OCI-LY1 (cell line): ENCODE measurements at regions not wholly inside any gene's neighbourhood (a gene's known extent, or its start where the extent isn't known, plus 50 kb on each side); places are given as distances from the start of the nearest gene placed in this dataset.

Source experiments
- H2AFZ ChIP-seq: fragments of 200-600 bp; sonication (generic), shearing (Covaris generic); 2 replicates; pipeline ENCODE4 v1.6.0; 2014; ENCODE audit warnings: antibody characterized with exemption, mild to moderate bottlenecking, low read length
- H3F3A ChIP-seq: fragments of 200-600 bp; sonication (generic), shearing (Covaris generic); 2 replicates; pipeline ENCODE4 v1.6.0; 2014; ENCODE audit warnings: mild to moderate bottlenecking, antibody characterized with exemption, low read length, moderate library complexity; ENCODE audit not compliant: insufficient read depth
- H3K27ac ChIP-seq: fragments of 200-600 bp; sonication (generic); 2 replicates; pipeline ENCODE4 v1.5.1; 2014; ENCODE audit warnings: low read length, mixed run types, mild to moderate bottlenecking, low read depth; ENCODE audit not compliant: poor library complexity, severe bottlenecking
- H3K27me3 ChIP-seq: fragments of 200-600 bp; sonication (generic); 2 replicates; pipeline ENCODE4 v1.6.0; 2014; ENCODE audit warnings: antibody characterized with exemption, mild to moderate bottlenecking, low read length, moderate library complexity; ENCODE audit not compliant: insufficient read depth
- H3K36me3 ChIP-seq: fragments of 200-600 bp; sonication (generic); 2 replicates; pipeline ENCODE4 v1.6.1; 2014; ENCODE audit warnings: mild to moderate bottlenecking, antibody characterized with exemption, low read length, moderate library complexity, mixed read lengths; ENCODE audit not compliant: insufficient read depth
- H3K4me1 ChIP-seq: fragments of 200-600 bp; sonication (generic); 2 replicates; pipeline ENCODE4 v1.5.1; 2014; ENCODE audit warnings: mild to moderate bottlenecking, low read length, moderate library complexity; ENCODE audit not compliant: insufficient read depth, severe bottlenecking
- H3K4me2 ChIP-seq: fragments of 200-600 bp; sonication (generic), shearing (Covaris generic); 2 replicates; pipeline ENCODE4 v1.6.1; 2014; ENCODE audit warnings: low read length
- H3K4me3 ChIP-seq: fragments of 200-600 bp; sonication (generic); 2 replicates; pipeline ENCODE4 v1.5.1; 2014; ENCODE audit warnings: low read length, low read depth, mild to moderate bottlenecking, mixed read lengths; ENCODE audit not compliant: poor library complexity, severe bottlenecking
- H3K79me2 ChIP-seq: fragments of 200-600 bp; shearing (Covaris generic); 2 replicates; pipeline ENCODE4 v1.6.1; 2016; ENCODE audit warnings: mixed run types, low read length, mixed read lengths; ENCODE audit not compliant: insufficient read depth
- H3K9ac ChIP-seq: fragments of 200-600 bp; sonication (generic), shearing (Covaris generic); 2 replicates; pipeline ENCODE4 v1.6.1; 2014; ENCODE audit warnings: mild to moderate bottlenecking, low read length, mixed read lengths
- H3K9me2 ChIP-seq: fragments of 200-600 bp; sonication (generic), shearing (Covaris generic); 2 replicates; pipeline ENCODE4 v1.6.1; 2014; ENCODE audit warnings: low read depth, mild to moderate bottlenecking, low read length, mixed read lengths
- H3K9me3 ChIP-seq: fragments of 200-600 bp; shearing (Covaris generic); 2 replicates; pipeline ENCODE4 v1.6.1; 2014; ENCODE audit warnings: low read length, mixed read lengths
- H4K20me1 ChIP-seq: fragments of 200-600 bp; sonication (generic), shearing (Covaris generic); 2 replicates; pipeline ENCODE4 v1.6.0; 2016; ENCODE audit warnings: mild to moderate bottlenecking, low read length; ENCODE audit not compliant: insufficient read depth
- CTCF ChIP-seq: fragments of 200-600 bp; sonication (generic), shearing (Covaris generic); IDR thresholded peaks from 2 replicates; pipeline ENCODE4 v1.5.1; 2017; ENCODE audit warnings: mild to moderate bottlenecking, antibody characterized with exemption, low read length, moderate library complexity, mixed read lengths
- EZH2 ChIP-seq: fragments of 200-600 bp; sonication (generic), shearing (Covaris generic); IDR thresholded peaks from 2 replicates; pipeline ENCODE4 v1.8.0; 2017; ENCODE audit warnings: borderline replicate concordance, mixed run types, mild to moderate bottlenecking, antibody characterized with exemption, low read length, moderate library complexity, mixed read lengths

- H3K9me3 ChIP-seq = no peaks in the 10 kb centered on the region
- H3K27me3 ChIP-seq = no peaks in the 10 kb centered on the region
- TF ChIP-seq CTCF (no peak), EZH2 (no peak)
- H2AFZ ChIP-seq = no peak overlapping the region
- H3K9me2 ChIP-seq = no peaks in the 10 kb centered on the region
- no peak overlapping the region for H3K4me3 ChIP-seq
- H3K27ac ChIP-seq = no peak overlapping the region
- no peaks in the 10 kb centered on the region for H3K4me1 ChIP-seq
- no peaks in the 10 kb centered on the region for H4K20me1 ChIP-seq
- no peaks in the 10 kb centered on the region for H3K36me3 ChIP-seq
- no peaks in the 10 kb centered on the region for H3K79me2 ChIP-seq
- no peak overlapping the region for H3K9ac ChIP-seq
- no peaks in the 10 kb centered on the region for H3F3A ChIP-seq
- no peak overlapping the region for H3K4me2 ChIP-seq
Observed at GRCh38 chr18:1760901-1761300, 810.4 kb downstream of the METTL4 start.

- no peak overlapping the region for H3K9ac ChIP-seq
- no peak overlapping the region for H3K27ac ChIP-seq
- H3K79me2 ChIP-seq = no peaks in the 10 kb centered on the region
- no peaks in the 10 kb centered on the region for H4K20me1 ChIP-seq
- no peak overlapping the region for H3K4me2 ChIP-seq
- no peaks in the 10 kb centered on the region for H3K4me1 ChIP-seq
- H2AFZ ChIP-seq = no peak overlapping the region
- no peak overlapping the region for H3K4me3 ChIP-seq
- H3K9me3 ChIP-seq = no peaks in the 10 kb centered on the region
- H3F3A ChIP-seq = no peaks in the 10 kb centered on the region
- H3K36me3 ChIP-seq = no peaks in the 10 kb centered on the region
- H3K9me2 ChIP-seq = no peaks in the 10 kb centered on the region
- TF ChIP-seq CTCF (no peak), EZH2 (no peak)
- H3K27me3 ChIP-seq = no peaks in the 10 kb centered on the region
Observed at GRCh38 chr18:1774261-1774660, 797.0 kb downstream of the METTL4 start.

DNA sequence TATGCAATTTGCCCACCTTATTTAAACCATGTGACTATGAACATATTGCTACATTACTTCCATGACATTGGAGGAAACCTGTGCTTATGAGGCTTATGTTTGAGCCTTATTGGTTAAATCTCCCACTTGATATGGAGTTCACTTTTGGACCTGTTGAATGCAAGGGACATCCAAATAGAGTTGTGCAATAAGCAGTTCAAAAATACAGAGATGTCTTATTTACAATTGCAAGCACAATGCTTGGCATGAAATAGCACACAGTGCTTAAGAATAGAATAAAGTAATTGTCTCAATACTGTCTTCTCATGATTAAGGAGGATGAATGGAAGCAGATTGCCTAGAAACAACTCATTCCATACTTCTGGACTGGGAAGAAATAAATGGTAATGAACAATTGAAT, 793.5 kb downstream of the METTL4 start:
- no peak overlapping the region for H2AFZ ChIP-seq
- TF ChIP-seq EZH2 (no peak), CTCF (no peak)
- H3F3A ChIP-seq = no peaks in the 10 kb centered on the region
- no peaks in the 10 kb centered on the region for H3K9me3 ChIP-seq
- H3K27ac ChIP-seq = no peak overlapping the region
- H3K4me3 ChIP-seq = no peak overlapping the region
- H3K4me2 ChIP-seq = no peak overlapping the region
- no peaks in the 10 kb centered on the region for H3K36me3 ChIP-seq
- no peaks in the 10 kb centered on the region for H3K4me1 ChIP-seq
- no peaks in the 10 kb centered on the region for H3K9me2 ChIP-seq
- no peaks in the 10 kb centered on the region for H3K27me3 ChIP-seq
- no peaks in the 10 kb centered on the region for H3K79me2 ChIP-seq
- no peak overlapping the region for H3K9ac ChIP-seq
- H4K20me1 ChIP-seq = no peaks in the 10 kb centered on the region
